Calu3 (cell line): ENCODE measurements at regions not wholly inside any gene's neighbourhood (a gene's known extent, or its start where the extent isn't known, plus 50 kb on each side); places are given as distances from the start of the nearest gene placed in this dataset.

ENCODE experiments used
- BruUV-seq: library from RNA; stranded (reverse); fragments of 400-500 nt; replicated peaks from 2 replicates; lab custom pipeline; 2021; lab: Mats Ljungman, UMichigan
- CTCF ChIA-PET: fragments of 300-600 bp; sonication (Branson Sonifier 250); formaldehyde crosslinking; loops from one replicate; lab custom pipeline; 2022; ENCODE audit warnings: antibody characterized with exemption; lab: Charles Lee
- DNase-seq: peaks from one replicate; pipeline ENCODE4 v3.0.0; 2022
- H3K27ac Mint-ChIP-seq: one replicate; pipeline ENCODE4 v1.8.0; 2022; ENCODE audit warnings: mixed read lengths; ENCODE audit not compliant: unreplicated experiment
- H3K27me3 Mint-ChIP-seq: one replicate; pipeline ENCODE4 v1.8.0; 2022; ENCODE audit warnings: mixed read lengths; ENCODE audit not compliant: unreplicated experiment
- H3K36me3 Mint-ChIP-seq: one replicate; pipeline ENCODE4 v1.8.0; 2022; ENCODE audit warnings: mild to moderate bottlenecking, moderate library complexity, mixed read lengths; ENCODE audit not compliant: insufficient read depth, unreplicated experiment
- H3K4me1 Mint-ChIP-seq: one replicate; pipeline ENCODE4 v1.8.0; 2022; ENCODE audit warnings: mild to moderate bottlenecking, low read depth, mixed read lengths; ENCODE audit not compliant: unreplicated experiment
- H3K4me3 Mint-ChIP-seq: one replicate; pipeline ENCODE4 v1.8.0; 2022; ENCODE audit warnings: mild to moderate bottlenecking, low read depth, moderate library complexity, mixed read lengths; ENCODE audit not compliant: unreplicated experiment
- H3K9me3 Mint-ChIP-seq: one replicate; pipeline ENCODE4 v1.8.0; 2022; ENCODE audit warnings: low read depth, mixed read lengths; ENCODE audit not compliant: unreplicated experiment
- intact Hi-C: fragments of 100-400 bp; cut with micrococcal nuclease; formaldehyde crosslinking; loops from one replicate; pipeline ENCODE4 v1.10.0; 2022; ENCODE audit not compliant: unreplicated experiment
- TF ChIP-seq, protein P1 (sequence below): fragments of 200-600 bp; IDR thresholded peaks from one replicate; pipeline ENCODE4 v1.8.0; 2022; ENCODE audit warnings: antibody characterized with exemption; ENCODE audit not compliant: unreplicated experiment

DNA sequence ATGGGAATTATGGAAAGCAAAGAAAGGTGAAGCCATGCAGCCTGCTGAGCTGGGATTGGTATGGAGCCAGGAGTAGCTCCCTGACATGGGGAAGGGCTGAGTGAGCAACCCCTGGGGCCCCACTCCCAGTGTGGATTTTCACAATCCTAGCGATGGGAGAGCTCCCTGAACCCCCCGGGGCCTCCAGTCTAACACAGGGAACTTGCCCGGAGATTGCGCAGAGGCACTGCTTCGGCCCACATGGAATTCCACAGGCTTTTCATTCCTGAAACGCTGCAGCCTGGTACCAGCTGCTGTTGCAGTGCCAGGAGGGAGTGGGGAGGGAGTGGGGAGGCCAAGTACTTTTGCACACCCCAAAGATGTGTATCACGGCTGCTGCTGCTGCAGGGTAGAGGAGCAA lies 110.4 kb upstream of the C21orf91 start:
- H3K9me3 Mint-ChIP-seq, result no peaks in the 10 kb centered on the region
- CTCF ChIA-PET, result no interaction called here
- no peak overlapping the region for H3K4me3 Mint-ChIP-seq
- no TSS peak for BruUV-seq
- no peak overlapping the region for H3K27ac Mint-ChIP-seq
- DNase-seq, result no peak
- TF ChIP-seq, protein P1, sequence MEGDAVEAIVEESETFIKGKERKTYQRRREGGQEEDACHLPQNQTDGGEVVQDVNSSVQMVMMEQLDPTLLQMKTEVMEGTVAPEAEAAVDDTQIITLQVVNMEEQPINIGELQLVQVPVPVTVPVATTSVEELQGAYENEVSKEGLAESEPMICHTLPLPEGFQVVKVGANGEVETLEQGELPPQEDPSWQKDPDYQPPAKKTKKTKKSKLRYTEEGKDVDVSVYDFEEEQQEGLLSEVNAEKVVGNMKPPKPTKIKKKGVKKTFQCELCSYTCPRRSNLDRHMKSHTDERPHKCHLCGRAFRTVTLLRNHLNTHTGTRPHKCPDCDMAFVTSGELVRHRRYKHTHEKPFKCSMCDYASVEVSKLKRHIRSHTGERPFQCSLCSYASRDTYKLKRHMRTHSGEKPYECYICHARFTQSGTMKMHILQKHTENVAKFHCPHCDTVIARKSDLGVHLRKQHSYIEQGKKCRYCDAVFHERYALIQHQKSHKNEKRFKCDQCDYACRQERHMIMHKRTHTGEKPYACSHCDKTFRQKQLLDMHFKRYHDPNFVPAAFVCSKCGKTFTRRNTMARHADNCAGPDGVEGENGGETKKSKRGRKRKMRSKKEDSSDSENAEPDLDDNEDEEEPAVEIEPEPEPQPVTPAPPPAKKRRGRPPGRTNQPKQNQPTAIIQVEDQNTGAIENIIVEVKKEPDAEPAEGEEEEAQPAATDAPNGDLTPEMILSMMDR, result no peak
- H3K4me1 Mint-ChIP-seq, result no peaks in the 10 kb centered on the region
- H3K27me3 Mint-ChIP-seq, result peaks cover under 1% of the 10 kb centered on the region
- intact Hi-C loops, result no loop called here
- H3K36me3 Mint-ChIP-seq, result no peaks in the 10 kb centered on the region

DNA sequence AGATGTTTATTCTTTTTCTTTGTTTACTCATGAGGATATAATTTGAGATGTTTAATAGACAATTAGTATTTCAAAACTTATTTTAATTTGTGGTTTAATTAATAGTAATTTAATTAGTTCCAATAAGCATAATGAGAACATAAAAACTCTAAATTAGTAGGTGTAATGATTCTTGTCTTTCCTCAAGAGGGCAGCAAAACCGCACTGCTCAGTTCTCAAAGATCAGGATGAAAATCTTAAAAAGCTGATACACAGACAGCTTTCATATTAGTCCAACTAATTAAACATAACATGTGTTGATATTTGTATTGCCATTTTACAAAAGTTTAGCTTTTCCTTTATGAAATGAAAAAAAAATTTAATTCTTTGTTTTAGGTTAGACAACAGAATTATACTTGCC lies 106.7 kb upstream of the C21orf91 start:
- TF ChIP-seq, protein P1, result peak; percentile 11
- Mint-ChIP-seq H3K27me3 (peaks cover 25% of the 10 kb centered on the region), H3K27ac (no peak overlapping the region), H3K4me3 (no peak overlapping the region), H3K36me3 (no peaks in the 10 kb centered on the region), H3K4me1 (no peaks in the 10 kb centered on the region), H3K9me3 (no peaks in the 10 kb centered on the region)
- CTCF ChIA-PET, result interaction anchor here (0.6 kb wide), 1 partner anchor 307 kb away, joined by 3 read pairs; no protein-coding TSS in a partner anchor
- intact Hi-C loops, result no loop called here
- peak; percentile 6 for DNase-seq
- no TSS peak for BruUV-seq

DNA sequence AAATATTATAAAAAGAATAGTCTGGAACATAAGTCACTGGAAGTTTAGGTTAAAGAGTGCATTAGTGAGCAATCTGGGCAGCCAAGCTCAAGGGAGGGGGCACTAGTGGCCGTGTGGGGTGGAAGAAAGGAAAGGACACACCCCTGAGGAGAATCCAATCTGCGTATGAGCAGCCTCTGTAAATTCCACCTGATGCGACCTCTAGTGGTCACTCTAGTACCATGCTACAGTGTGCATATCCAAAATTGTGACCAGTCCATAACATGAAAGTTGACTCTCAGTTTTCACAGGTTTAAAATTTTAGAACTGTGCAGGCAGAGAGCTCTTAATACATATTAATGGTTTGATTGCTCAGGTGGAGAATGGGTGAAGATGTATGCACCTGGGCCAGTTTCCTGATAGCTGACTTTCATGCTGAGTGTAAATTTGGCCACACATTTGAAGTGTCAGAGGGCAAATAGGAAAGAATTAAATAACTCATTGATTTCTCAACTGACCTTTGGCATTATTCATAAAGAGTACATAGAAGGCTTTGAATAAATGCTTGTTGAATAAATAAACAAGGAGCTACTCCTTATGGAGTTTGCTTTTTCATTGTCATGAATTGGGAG lies 105.9 kb upstream of the C21orf91 start:
- intact Hi-C loops, result no loop called here
- TF ChIP-seq, protein P1, result peak; percentile 65
- peak; percentile 52 for DNase-seq

DNA sequence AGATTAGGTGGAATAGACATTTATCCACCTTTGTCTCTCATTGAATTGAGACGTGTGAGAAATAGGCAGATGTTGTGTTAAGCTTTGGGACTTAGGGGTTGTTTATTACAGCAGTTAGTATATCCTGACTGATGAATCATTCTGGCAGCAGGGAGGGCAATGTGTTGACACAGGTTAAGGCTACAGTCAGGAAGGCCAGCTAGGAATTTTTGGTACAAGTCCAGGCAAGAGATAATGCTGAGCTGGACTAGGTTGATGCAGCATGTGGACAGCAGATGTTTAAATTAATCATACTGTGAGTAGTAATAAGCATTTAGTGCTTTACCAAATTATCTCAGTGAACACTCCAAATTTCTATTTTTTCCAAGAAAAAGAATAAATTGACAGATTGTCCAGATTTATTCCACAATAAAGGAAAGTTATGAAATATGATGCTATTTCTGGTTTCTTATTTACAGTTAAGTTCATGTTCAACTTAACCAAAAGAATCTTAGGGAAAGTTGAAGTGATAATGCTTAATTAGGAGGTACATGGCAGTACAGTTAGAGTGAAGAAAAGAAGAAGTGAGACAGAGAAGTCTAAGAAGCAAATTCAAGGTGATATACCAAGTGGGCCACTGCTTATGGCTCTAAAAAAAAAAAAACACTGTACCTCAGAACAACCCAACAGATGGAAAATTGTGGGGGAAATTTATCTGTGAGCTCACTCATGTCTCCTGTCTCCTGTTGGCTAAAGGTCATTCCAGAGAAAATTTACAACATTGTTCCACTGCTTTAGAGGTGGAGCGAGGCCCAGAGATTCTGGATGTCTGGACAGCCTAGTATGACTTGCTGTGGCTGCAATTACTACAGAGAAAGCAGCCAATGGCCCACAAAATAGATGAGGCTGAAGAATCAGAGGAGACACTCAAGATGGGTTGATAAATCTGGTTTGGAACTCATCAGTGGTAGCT lies 102.7 kb upstream of the C21orf91 start:
- intact Hi-C loops, result no loop called here
- no peak overlapping the region for H3K4me3 Mint-ChIP-seq
- no TSS peak for BruUV-seq
- no peak for DNase-seq
- peaks cover 35% of the 10 kb centered on the region for H3K27me3 Mint-ChIP-seq
- no peaks in the 10 kb centered on the region for H3K9me3 Mint-ChIP-seq
- H3K36me3 Mint-ChIP-seq, result no peaks in the 10 kb centered on the region
- H3K4me1 Mint-ChIP-seq, result no peaks in the 10 kb centered on the region
- H3K27ac Mint-ChIP-seq, result no peak overlapping the region
- CTCF ChIA-PET, result interaction anchor here (1.0 kb wide), 1 partner anchor 17 kb away, joined by 3 read pairs; no protein-coding TSS in a partner anchor
- TF ChIP-seq, protein P1, result no peak

More for the DNA sequence above, 105.9 kb upstream of the C21orf91 start:
- Mint-ChIP-seq H3K4me1 (no peaks in the 10 kb centered on the region), H3K27ac (no peak overlapping the region), H3K4me3 (no peak overlapping the region), H3K9me3 (no peaks in the 10 kb centered on the region), H3K27me3 (peaks cover 25% of the 10 kb centered on the region), H3K36me3 (no peaks in the 10 kb centered on the region)
- BruUV-seq, result no TSS peak
- CTCF ChIA-PET, result no interaction called here
